ENCODE measurements at regions not wholly inside any gene's neighbourhood (a gene's known extent, or its start where the extent isn't known, plus 50 kb on each side); places are given as distances from the start of the nearest gene placed in this dataset.

DNA sequence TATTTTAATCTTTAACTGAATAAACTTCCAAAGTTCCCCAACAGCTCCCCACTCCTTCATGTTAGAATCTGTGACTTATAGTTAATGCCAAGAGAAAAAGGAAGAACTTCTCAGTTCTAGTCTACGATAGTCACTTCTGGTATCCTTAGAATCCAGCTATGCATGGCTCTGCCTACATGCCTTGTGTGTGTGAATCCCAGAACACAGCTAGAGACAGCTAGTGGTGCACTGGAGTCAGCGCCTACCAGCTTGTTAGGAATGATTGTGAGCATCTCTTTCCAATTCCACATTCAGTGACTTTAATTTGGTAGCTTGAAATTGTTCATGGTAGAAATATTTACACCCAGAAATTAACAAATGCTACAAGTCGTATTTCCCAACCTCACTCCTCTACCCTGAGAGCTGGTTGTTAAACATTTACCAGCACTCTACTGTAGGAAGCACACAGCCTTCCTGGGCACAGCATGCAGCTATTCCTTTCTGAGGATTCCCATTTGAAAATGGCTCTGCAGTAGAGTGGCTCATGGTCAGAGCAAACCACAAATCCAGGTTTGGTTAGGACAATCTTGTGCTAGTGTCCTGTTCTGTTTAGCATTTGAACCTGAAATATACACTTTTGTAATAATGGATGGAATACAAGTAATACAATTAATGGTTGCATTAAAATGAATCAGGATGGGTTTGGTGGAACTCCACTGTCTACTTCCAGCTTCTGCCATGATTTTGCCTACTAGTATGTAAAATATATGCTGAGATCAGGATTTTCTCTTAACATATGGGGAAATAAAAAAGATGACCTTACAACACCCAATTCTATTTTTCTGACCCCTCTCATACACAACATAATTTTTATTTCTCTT is 371.0 kb upstream of the GBE1 start:
- DNase-seq (ENCODE audit: low spot score) (no peak), ATAC-seq (ENCODE audit: insufficient number of reproducible peaks, low FRiP score, low read depth) (no peak)
- Histone ChIP-seq H3K4me3 (no peak overlapping the region), H3K27ac (no peak overlapping the region), H3K9me3 (no peaks in the 10 kb centered on the region), H3K36me3 (no peaks in the 10 kb centered on the region), H3K4me1 (ENCODE audit: control insufficient read depth in 1 of 2, low read depth in 2 of 2) (no peaks in the 10 kb centered on the region), H3K27me3 (replicated peaks; ENCODE audit: insufficient read depth) (no peaks in the 10 kb centered on the region)
- TF ChIP-seq, protein P1, sequence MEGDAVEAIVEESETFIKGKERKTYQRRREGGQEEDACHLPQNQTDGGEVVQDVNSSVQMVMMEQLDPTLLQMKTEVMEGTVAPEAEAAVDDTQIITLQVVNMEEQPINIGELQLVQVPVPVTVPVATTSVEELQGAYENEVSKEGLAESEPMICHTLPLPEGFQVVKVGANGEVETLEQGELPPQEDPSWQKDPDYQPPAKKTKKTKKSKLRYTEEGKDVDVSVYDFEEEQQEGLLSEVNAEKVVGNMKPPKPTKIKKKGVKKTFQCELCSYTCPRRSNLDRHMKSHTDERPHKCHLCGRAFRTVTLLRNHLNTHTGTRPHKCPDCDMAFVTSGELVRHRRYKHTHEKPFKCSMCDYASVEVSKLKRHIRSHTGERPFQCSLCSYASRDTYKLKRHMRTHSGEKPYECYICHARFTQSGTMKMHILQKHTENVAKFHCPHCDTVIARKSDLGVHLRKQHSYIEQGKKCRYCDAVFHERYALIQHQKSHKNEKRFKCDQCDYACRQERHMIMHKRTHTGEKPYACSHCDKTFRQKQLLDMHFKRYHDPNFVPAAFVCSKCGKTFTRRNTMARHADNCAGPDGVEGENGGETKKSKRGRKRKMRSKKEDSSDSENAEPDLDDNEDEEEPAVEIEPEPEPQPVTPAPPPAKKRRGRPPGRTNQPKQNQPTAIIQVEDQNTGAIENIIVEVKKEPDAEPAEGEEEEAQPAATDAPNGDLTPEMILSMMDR (IDR thresholded peaks at IDR 0.05) = no peak

DNA sequence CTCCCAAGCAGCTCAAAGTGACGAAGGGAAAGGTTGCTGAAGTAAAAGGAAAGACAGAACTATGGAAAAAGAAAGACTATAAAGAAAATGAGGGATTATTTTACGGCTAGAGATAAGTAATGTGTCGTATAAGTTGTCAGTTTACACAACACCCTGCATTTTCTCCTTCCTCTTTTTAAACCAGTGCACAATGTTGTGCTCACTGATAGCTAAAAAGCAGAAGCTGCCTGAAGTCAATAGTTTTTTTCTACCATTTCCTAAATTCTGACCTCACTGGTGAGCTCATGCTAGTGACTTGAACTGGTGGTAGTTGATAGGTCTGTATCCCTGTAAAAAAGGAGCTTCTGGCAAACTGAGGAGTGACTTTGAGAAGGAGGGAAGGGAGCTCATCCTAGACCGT is 368.6 kb upstream of the GBE1 start:
- Histone ChIP-seq H3K4me1 (ENCODE audit: control insufficient read depth in 1 of 2, low read depth in 2 of 2) (no peaks in the 10 kb centered on the region), H3K27ac (no peak overlapping the region), H3K4me3 (no peak overlapping the region), H3K36me3 (no peaks in the 10 kb centered on the region), H3K9me3 (no peaks in the 10 kb centered on the region), H3K27me3 (replicated peaks; ENCODE audit: insufficient read depth) (no peaks in the 10 kb centered on the region)
- ATAC-seq (ENCODE audit: insufficient number of reproducible peaks, low FRiP score, low read depth) = no peak
- DNase-seq (ENCODE audit: low spot score) = no peak
- TF ChIP-seq, protein P1 (IDR thresholded peaks at IDR 0.05) = no peak

DNA sequence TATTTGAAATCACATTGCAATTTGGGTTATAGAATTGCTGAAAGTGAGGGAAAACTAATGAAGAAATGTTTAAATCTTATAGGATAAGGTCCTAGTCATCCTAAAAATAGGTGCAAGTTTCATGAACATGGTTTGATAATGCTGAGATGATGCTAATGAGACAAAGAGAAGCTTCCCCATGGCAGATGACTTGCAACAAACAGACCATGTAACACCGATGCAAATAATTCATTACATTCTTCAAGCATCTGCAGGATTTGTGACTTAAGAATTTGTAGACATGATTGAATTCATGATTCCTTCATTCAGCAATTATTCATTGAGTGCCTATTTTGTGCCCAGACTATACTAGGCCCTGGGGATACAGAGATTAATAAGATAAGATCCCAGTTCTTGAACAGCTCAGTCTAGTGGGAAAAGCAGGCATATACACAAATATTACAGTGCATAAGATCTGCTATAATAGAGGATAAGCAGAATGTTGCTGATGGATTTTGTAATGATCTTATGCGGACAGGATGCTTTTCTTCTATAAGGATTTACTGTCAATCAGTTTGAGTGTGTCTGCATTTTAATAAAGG is 367.9 kb upstream of the GBE1 start:
- TF ChIP-seq, protein P1 (IDR thresholded peaks at IDR 0.05) = no peak
- Histone ChIP-seq H3K4me1 (ENCODE audit: control insufficient read depth in 1 of 2, low read depth in 2 of 2) (no peaks in the 10 kb centered on the region), H3K27ac (no peak overlapping the region), H3K27me3 (replicated peaks; ENCODE audit: insufficient read depth) (no peaks in the 10 kb centered on the region), H3K9me3 (no peaks in the 10 kb centered on the region), H3K36me3 (no peaks in the 10 kb centered on the region), H3K4me3 (no peak overlapping the region)
- ATAC-seq (ENCODE audit: insufficient number of reproducible peaks, low FRiP score, low read depth) = no peak
- no peak for DNase-seq (ENCODE audit: low spot score)

DNA sequence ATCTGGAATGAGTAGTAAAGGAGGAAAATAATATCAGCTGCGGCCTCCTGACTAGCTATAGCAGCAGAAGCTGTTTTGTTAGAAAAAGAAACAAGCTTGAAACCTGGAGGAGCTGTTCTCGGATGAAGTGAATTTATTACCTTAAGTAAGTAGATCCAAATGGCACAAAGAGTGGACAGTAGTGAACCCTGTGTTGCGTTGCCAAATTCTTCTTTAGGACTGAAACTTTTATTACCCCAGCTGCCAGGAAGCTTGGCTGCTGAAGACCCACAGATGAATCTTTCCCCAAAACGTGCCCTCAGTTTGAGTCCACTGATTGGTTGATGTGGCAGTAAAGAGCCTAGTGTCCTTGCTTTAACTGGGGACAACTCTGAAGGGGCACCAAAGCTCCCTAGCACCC is 366.8 kb upstream of the GBE1 start:
- H3K4me1 ChIP-seq (ENCODE audit: control insufficient read depth in 1 of 2, low read depth in 2 of 2) = no peaks in the 10 kb centered on the region
- H3K4me3 ChIP-seq = no peak overlapping the region
- no peak for DNase-seq (ENCODE audit: low spot score)
- no peaks in the 10 kb centered on the region for H3K9me3 ChIP-seq
- no peaks in the 10 kb centered on the region for H3K36me3 ChIP-seq
- H3K27me3 ChIP-seq (replicated peaks; ENCODE audit: insufficient read depth) = no peaks in the 10 kb centered on the region
- no peak overlapping the region for H3K27ac ChIP-seq
- TF ChIP-seq, protein P1 (IDR thresholded peaks at IDR 0.05) = no peak
- ATAC-seq (ENCODE audit: insufficient number of reproducible peaks, low FRiP score, low read depth) = no peak

DNA sequence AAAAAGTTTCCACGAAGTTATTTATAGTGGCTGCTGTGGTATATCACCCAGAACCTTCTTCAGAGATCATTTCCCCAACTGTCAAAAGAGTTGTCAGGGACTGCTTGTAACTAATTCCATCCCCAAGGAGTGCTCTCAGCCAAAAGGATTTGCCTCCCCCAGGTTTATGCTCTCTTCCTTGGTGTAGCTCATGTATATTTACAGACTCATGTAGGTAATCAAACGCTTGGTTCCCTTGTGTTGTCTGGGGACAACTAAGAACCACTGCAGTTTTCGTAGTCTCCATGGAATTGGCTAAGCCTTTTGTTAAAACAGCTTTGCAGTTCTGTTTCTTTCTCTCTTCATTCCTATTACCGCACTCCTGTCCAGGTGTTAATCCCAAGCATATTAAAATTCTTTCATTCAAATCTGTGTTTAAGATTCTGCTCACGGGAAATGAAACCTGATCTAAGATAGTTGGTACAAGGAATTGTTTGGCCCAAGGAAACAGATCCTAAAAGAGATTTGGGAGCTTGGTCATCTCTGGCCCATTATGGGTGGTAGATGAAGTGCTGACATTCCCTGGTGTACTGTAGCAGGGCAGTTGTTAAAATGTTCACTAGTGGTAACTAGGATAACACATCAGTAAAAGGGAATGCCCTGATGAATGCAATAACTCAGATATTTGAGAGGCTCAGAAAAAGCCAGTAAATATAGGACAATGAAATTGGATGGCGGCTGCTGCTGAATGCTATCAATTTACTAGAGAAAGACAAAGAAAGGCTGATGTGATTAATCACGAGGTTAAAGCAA is 361.3 kb upstream of the GBE1 start:
- no peak for DNase-seq (ENCODE audit: low spot score)
- no peak overlapping the region for H3K4me3 ChIP-seq

More for the DNA sequence above, 361.3 kb upstream of the GBE1 start:
- H3K4me1 ChIP-seq (ENCODE audit: control insufficient read depth in 1 of 2, low read depth in 2 of 2) = no peaks in the 10 kb centered on the region
- H3K36me3 ChIP-seq = no peaks in the 10 kb centered on the region
- TF ChIP-seq, protein P1 (IDR thresholded peaks at IDR 0.05) = no peak
- no peak overlapping the region for H3K27ac ChIP-seq
- no peaks in the 10 kb centered on the region for H3K27me3 ChIP-seq (replicated peaks; ENCODE audit: insufficient read depth)
- ATAC-seq (ENCODE audit: insufficient number of reproducible peaks, low FRiP score, low read depth) = no peak
- H3K9me3 ChIP-seq = no peaks in the 10 kb centered on the region

All from thoracic aorta (tissue), 2 donors.